Activated naive CD4-positive, alpha-beta T cell treated with anti-CD3 and anti-CD28 coated beads, Interleukin-2, amount 50 U/mL, for 16 hours (primary cell): ENCODE measurements at regions not wholly inside any gene's neighbourhood (a gene's known extent, or its start where the extent isn't known, plus 50 kb on each side); places are given as distances from the start of the nearest gene placed in this dataset.
"Not testable (repeated sequence)": the region's sequence is repeated elsewhere in the genome, so short reads cannot be mapped to it uniquely, and the experiment has no call there.

Source experiments
- DNase-seq: peaks from one replicate; pipeline ENCODE4 v3.0.0-alpha.2; 2020

DNA sequence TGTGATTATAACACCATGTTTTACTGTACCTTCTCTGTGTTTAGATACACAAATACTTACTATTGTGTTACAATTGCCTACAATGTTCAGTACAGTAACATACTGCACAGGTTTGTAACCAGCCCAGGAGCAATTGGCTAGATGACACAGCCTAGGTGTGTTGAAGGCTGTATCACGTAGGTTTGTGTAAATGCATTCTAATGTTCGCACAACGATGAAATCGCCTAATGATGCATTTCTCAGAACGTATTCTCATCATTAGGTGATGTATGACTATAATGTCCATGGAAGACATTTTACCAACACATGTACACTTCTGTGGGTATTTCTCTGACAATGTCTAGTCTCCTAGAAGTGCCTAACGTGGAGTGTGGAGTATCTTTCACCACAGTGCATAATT, 165.9 kb upstream of the KLF7 start:
- DNase-seq: no peak

DNA sequence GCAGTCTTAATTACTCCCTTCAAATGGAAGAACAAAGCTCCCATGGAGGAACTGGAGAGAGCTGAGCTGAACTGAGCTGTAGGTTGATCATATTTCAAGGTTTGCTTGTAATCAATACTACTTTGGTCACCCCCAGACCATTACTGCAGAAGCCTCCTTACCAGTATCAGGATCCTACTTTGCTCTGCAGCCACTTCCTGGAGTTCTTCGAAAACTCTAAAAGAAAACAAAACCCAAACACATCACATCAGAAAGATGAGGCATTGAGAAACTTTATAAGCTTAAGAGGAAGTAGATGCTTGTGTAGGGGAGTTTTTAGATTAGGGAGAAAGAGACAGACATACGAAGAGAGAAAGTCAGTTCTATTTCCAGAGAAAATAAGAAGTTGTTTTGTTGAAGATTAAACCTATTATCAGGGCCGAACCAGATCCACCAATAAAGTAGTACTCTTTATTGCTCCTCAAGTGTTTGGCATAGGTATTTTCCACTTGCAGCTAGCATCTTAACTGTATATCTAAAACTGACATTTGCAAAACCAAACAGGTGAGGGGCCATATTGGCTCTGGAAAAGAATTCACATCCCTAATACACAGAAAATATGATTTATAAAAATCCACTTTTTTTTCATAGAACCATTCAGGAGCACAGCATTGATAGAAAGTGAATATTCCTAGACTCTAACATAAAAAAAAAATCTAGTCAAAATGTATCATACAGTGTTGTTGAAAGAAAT, 166.9 kb upstream of the KLF7 start:
- DNase-seq: no peak

GRCh38 chr2:207333599-207334300, 168.0 kb upstream of the KLF7 start:
- no peak for DNase-seq

- DNase-seq: no peak
These were observed 168.5 kb upstream of the KLF7 start for GRCh38 chr2:207334301-207334623.

- no peak for DNase-seq
These were observed 169.1 kb upstream of the KLF7 start for GRCh38 chr2:207334624-207335371.

- no peak for DNase-seq
These were observed 171.8 kb upstream of the KLF7 start for GRCh38 chr2:207337234-207338219.

GRCh38 chr2:207338220-207338607, 172.5 kb upstream of the KLF7 start:
- DNase-seq: no peak

- DNase-seq: no peak
These were observed 172.9 kb upstream of the KLF7 start for GRCh38 chr2:207338610-207339009.

- DNase-seq: no peak
These were observed 175.5 kb upstream of the KLF7 start for GRCh38 chr2:207341112-207341750.

- no peak for DNase-seq
These were observed 176.1 kb upstream of the KLF7 start for GRCh38 chr2:207341804-207342203.

GRCh38 chr2:207344596-207345394, 179.0 kb upstream of the KLF7 start:
- not testable (repeated sequence) for DNase-seq

DNA sequence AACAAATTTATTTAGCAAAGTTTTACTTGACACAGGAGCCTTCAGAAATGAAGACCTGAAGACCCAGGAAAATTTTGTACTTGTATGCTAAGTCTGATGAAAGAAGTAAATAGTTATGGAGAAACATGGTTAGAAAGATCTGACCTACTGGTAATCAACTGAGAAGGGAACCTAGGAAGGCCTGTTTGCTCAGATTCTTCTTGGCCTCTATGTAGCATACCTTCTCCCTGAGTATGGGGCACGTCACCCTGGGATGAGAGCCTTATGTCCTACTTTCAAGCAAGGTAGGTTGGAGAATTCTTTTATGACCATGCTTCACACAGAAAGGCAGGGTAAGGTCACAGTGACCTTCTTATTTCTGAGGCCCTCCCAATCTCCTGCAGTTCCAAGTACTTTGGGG, 178.6 kb upstream of the CREB1 start:
- no peak for DNase-seq

DNA sequence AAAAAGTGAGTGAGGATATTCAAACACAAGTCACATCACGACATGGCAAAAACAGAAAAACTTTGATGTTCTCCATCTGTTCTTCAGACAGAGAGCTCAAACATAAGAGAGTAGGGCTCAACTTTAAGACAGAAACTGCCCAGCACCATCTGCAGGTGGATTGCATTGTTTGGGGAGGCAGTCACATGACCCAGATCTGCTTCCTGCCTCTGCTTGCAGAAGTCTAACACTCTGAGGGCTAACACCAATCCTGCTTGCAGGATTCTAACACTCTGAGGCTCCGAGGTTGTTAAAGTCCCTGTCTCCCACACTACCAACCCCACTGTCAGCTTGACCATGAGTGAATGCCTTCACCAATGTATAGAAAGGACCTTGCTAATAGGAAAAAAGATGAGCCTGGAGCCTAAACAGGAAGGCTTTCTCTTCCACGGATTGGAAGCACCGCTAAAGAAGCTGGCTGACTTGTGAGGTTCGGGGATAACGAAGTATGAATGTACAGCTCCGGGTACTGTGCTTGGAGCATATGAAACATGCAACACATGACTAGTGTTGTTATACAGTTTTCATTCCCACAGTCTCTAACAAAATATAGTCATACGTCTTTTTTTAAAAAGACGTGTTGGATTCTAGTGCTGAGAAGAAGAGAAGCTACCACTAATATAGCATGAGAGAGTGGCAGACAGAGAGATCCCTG, 176.6 kb upstream of the CREB1 start:
- no peak for DNase-seq

GRCh38 chr2:207353836-207354235, 175.9 kb upstream of the CREB1 start:
- no peak for DNase-seq

DNA sequence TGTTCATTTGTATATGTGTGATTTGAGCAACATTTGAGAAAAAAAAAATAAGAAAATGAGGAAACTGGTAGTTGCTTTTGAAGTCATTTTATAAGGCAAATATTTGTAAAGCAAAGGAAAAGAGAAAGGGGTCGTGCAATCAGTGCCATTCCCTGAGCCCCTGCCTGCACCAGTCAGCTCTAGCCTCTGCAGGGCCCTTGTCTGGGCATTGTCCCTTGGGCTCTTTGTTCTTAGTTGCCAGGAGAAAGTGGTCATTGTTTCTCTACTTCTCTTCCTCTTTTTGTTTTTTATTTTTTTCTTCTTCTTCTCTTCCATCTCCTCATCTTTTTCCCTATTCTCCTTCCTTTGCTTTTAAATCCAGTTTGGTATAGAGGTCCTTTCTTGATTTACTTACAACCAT, 175.3 kb upstream of the CREB1 start:
- no peak for DNase-seq

GRCh38 chr2:207356567-207356966, 173.2 kb upstream of the CREB1 start:
- no peak for DNase-seq

DNA sequence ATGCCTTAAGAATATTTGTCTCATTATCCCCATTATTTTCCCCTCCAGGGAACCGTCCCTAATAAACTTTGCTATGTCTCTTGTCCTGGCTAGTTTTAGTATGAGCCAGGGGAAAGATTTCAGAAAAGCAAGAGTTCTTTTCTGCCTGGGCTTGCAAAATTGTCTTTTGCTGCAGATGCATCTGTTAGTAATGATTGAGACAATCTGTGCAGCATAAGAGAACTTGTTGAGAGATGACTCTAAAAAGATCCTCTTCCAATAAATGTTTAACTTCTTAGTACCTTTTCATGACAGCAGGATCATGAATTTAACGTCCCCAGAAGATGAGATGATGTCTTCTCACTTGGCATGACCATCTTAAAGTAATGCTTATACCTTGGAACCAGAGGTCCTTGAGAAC, 172.5 kb upstream of the CREB1 start:
- DNase-seq: no peak

- no peak for DNase-seq
These were observed 167.0 kb upstream of the CREB1 start for GRCh38 chr2:207362716-207363115.

DNA sequence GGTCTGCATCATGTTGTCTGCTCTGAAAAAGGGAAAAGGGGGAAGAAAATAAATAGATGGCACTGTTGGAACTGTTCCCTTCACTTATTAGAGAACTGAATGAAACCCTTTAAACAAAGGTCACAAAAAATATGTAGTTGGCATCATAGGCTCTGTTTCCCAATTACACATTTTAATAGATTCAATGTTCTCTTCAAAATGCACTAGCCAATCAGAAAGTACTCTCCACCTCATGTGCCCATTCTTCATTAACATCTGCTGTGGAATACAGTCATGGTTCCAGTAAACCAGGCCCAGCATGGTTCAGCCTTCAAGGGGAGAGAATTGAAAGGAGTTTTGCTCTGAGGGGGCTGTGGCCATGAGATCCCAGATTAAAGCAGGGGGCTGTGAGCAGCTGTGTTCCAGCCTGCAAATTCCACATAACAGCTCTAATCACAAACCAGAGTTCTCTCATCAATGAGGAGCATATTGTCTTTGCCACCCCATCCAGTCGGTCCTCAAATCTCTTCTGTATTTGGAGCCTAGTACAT, 165.9 kb upstream of the CREB1 start:
- DNase-seq: no peak

GRCh38 chr2:207370646-207371045, 159.1 kb upstream of the CREB1 start:
- no peak for DNase-seq

- no peak for DNase-seq
These were observed 157.9 kb upstream of the CREB1 start for GRCh38 chr2:207371877-207372276.
